ENCODE measurements at regions not wholly inside any gene's neighbourhood (a gene's known extent, or its start where the extent isn't known, plus 50 kb on each side); places are given as distances from the start of the nearest gene placed in this dataset.
A peak's percentile ranks its signal among the peaks of the same experiment; 100 is the strongest.

- TF ChIP-seq CTCF (IDR thresholded peaks at IDR 0.05): no peak
- no peak for TF ChIP-seq ZFX (IDR thresholded peaks at IDR 0.05; ENCODE audit: borderline replicate concordance)
Measured at GRCh38 chr5:89499787-89500186, 616.8 kb upstream of the MEF2C start.

GRCh38 chr5:89498699-89499098 lies 615.7 kb upstream of the MEF2C start:
- no peak for TF ChIP-seq CTCF (IDR thresholded peaks at IDR 0.05)
- no peak for TF ChIP-seq ZFX (IDR thresholded peaks at IDR 0.05; ENCODE audit: borderline replicate concordance)
- H3K27ac ChIP-seq: no peak overlapping the region

More at GRCh38 chr5:89499787-89500186, 616.8 kb upstream of the MEF2C start:
- no peak overlapping the region for H3K27ac ChIP-seq

- H3K27ac ChIP-seq: no peak overlapping the region
- TF ChIP-seq CTCF (IDR thresholded peaks at IDR 0.05): no peak
- TF ChIP-seq ZFX (IDR thresholded peaks at IDR 0.05; ENCODE audit: borderline replicate concordance): no peak
Measured at GRCh38 chr5:89493414-89493813, 610.4 kb upstream of the MEF2C start.

- H3K27ac ChIP-seq: no peak overlapping the region
- TF ChIP-seq CTCF (IDR thresholded peaks at IDR 0.05) (no peak), ZFX (IDR thresholded peaks at IDR 0.05; ENCODE audit: borderline replicate concordance) (no peak)
Measured at GRCh38 chr5:89484962-89485361, 602.0 kb upstream of the MEF2C start.

- no peak for TF ChIP-seq CTCF (IDR thresholded peaks at IDR 0.05)
- TF ChIP-seq ZFX (IDR thresholded peaks at IDR 0.05; ENCODE audit: borderline replicate concordance): no peak
- no peak overlapping the region for H3K27ac ChIP-seq
Measured at GRCh38 chr5:89480406-89481007, 597.5 kb upstream of the MEF2C start.

- H3K27ac ChIP-seq: no peak overlapping the region
- no peak for TF ChIP-seq ZFX (IDR thresholded peaks at IDR 0.05; ENCODE audit: borderline replicate concordance)
- TF ChIP-seq CTCF (IDR thresholded peaks at IDR 0.05): no peak
Measured at GRCh38 chr5:89478851-89479250, 595.9 kb upstream of the MEF2C start.

- TF ChIP-seq CTCF (IDR thresholded peaks at IDR 0.05): no peak
- TF ChIP-seq ZFX (IDR thresholded peaks at IDR 0.05; ENCODE audit: borderline replicate concordance): no peak
- peak overlapping the region; percentile 64 for H3K27ac ChIP-seq
Measured at GRCh38 chr5:89473196-89473595, 590.2 kb upstream of the MEF2C start.
